Activated naive CD8-positive, alpha-beta T cell treated with anti-CD3 and anti-CD28 coated beads, Interleukin-2, amount 10 ng/mL, durations not matched to agents 7 days and 5 days (primary cell): ENCODE measurements at regions not wholly inside any gene's neighbourhood (a gene's known extent, or its start where the extent isn't known, plus 50 kb on each side); places are given as distances from the start of the nearest gene placed in this dataset.

Experiments used
- ATAC-seq: fragments of 150-1000 bp; cut with Tn5 transposase; one replicate; pipeline ENCODE4 v1.10.0; 2021; ENCODE audit warnings: low read depth, moderate library complexity
- POLR2A ChIA-PET: fragments of 350-600 bp; sonication (Branson Sonifier 250); formaldehyde crosslinking; loops from one replicate; lab custom pipeline; 2021; ENCODE audit warnings: antibody characterized with exemption; lab: Charles Lee
- DNase-seq: peaks from one replicate; pipeline ENCODE4 v3.0.0; 2021
- H3K27ac Mint-ChIP-seq: one replicate; pipeline ENCODE4 v1.8.0; 2022; ENCODE audit warnings: mild to moderate bottlenecking, mixed read lengths
- H3K27me3 Mint-ChIP-seq: one replicate; pipeline ENCODE4 v1.8.0; 2022; ENCODE audit warnings: mild to moderate bottlenecking, moderate library complexity, mixed read lengths
- H3K36me3 Mint-ChIP-seq: one replicate; pipeline ENCODE4 v1.8.0; 2021; ENCODE audit warnings: mild to moderate bottlenecking, mixed read lengths
- H3K4me1 Mint-ChIP-seq: one replicate; pipeline ENCODE4 v1.8.0; 2021; ENCODE audit warnings: mixed read lengths
- H3K4me3 Mint-ChIP-seq: one replicate; pipeline ENCODE4 v1.8.0; 2022; ENCODE audit warnings: mild to moderate bottlenecking, moderate library complexity, mixed read lengths
- H3K9me3 Mint-ChIP-seq: one replicate; pipeline ENCODE4 v1.8.0; 2021; ENCODE audit warnings: mixed read lengths

GRCh38 chr10:106336874-106337273, 827.6 kb downstream of the SORCS1 start:
- ATAC-seq (no peak), DNase-seq (no peak)
- Mint-ChIP-seq H3K27me3 (no peaks in the 10 kb centered on the region), H3K4me1 (no peaks in the 10 kb centered on the region), H3K36me3 (no peaks in the 10 kb centered on the region), H3K9me3 (peaks cover 6% of the 10 kb centered on the region), H3K4me3 (no peak overlapping the region), H3K27ac (no peak overlapping the region)
- POLR2A ChIA-PET, result no interaction called here

- Mint-ChIP-seq H3K9me3 (peaks cover 24% of the 10 kb centered on the region), H3K4me3 (no peak overlapping the region)
Measured at GRCh38 chr10:106327747-106328146, 836.8 kb downstream of the SORCS1 start.

GRCh38 chr10:106320876-106321275, 843.6 kb downstream of the SORCS1 start:
- H3K4me1 Mint-ChIP-seq, result no peaks in the 10 kb centered on the region
- H3K27me3 Mint-ChIP-seq, result no peaks in the 10 kb centered on the region
- H3K36me3 Mint-ChIP-seq, result no peaks in the 10 kb centered on the region
- POLR2A ChIA-PET, result no interaction called here
- ATAC-seq, result no peak
- H3K9me3 Mint-ChIP-seq, result peaks cover 6% of the 10 kb centered on the region
- H3K27ac Mint-ChIP-seq, result no peak overlapping the region
- no peak for DNase-seq
- H3K4me3 Mint-ChIP-seq, result no peak overlapping the region

More at GRCh38 chr10:106327747-106328146, 836.8 kb downstream of the SORCS1 start:
- ATAC-seq (no peak), DNase-seq (no peak)
- Mint-ChIP-seq H3K27ac (no peak overlapping the region), H3K27me3 (no peaks in the 10 kb centered on the region), H3K4me1 (no peaks in the 10 kb centered on the region), H3K36me3 (no peaks in the 10 kb centered on the region)
- POLR2A ChIA-PET, result no interaction called here

- Mint-ChIP-seq H3K4me1 (no peaks in the 10 kb centered on the region), H3K9me3 (peaks cover 3% of the 10 kb centered on the region), H3K4me3 (no peak overlapping the region), H3K27me3 (no peaks in the 10 kb centered on the region), H3K27ac (no peak overlapping the region), H3K36me3 (no peaks in the 10 kb centered on the region)
- ATAC-seq (no peak), DNase-seq (no peak)
- POLR2A ChIA-PET, result no interaction called here
Measured at GRCh38 chr10:106320078-106320477, 844.4 kb downstream of the SORCS1 start.

GRCh38 chr10:106317554-106317953, 847.0 kb downstream of the SORCS1 start:
- H3K36me3 Mint-ChIP-seq, result no peaks in the 10 kb centered on the region
- ATAC-seq (no peak), DNase-seq (no peak)
- no peak overlapping the region for H3K27ac Mint-ChIP-seq
- H3K9me3 Mint-ChIP-seq, result peaks cover 3% of the 10 kb centered on the region
- no peak overlapping the region for H3K4me3 Mint-ChIP-seq
- H3K27me3 Mint-ChIP-seq, result no peaks in the 10 kb centered on the region
- POLR2A ChIA-PET, result no interaction called here
- H3K4me1 Mint-ChIP-seq, result no peaks in the 10 kb centered on the region

GRCh38 chr10:106313041-106313440, 851.5 kb downstream of the SORCS1 start:
- no peak for DNase-seq
- Mint-ChIP-seq H3K27ac (no peak overlapping the region), H3K9me3 (peaks cover 6% of the 10 kb centered on the region), H3K36me3 (no peaks in the 10 kb centered on the region), H3K4me3 (no peak overlapping the region), H3K4me1 (no peaks in the 10 kb centered on the region), H3K27me3 (no peaks in the 10 kb centered on the region)
- ATAC-seq, result no peak
- POLR2A ChIA-PET, result no interaction called here

GRCh38 chr10:106312087-106312486, 852.4 kb downstream of the SORCS1 start:
- POLR2A ChIA-PET, result no interaction called here
- no peaks in the 10 kb centered on the region for H3K27me3 Mint-ChIP-seq

GRCh38 chr10:106311590-106311989, 852.9 kb downstream of the SORCS1 start:
- no peak for ATAC-seq
- no peak for DNase-seq
- Mint-ChIP-seq H3K27me3 (no peaks in the 10 kb centered on the region), H3K4me1 (no peaks in the 10 kb centered on the region), H3K36me3 (no peaks in the 10 kb centered on the region), H3K27ac (no peak overlapping the region), H3K9me3 (peaks cover 6% of the 10 kb centered on the region), H3K4me3 (no peak overlapping the region)
- POLR2A ChIA-PET, result no interaction called here

More at GRCh38 chr10:106312087-106312486, 852.4 kb downstream of the SORCS1 start:
- H3K4me1 Mint-ChIP-seq, result no peaks in the 10 kb centered on the region
- H3K9me3 Mint-ChIP-seq, result peaks cover 6% of the 10 kb centered on the region
- H3K27ac Mint-ChIP-seq, result no peak overlapping the region
- H3K4me3 Mint-ChIP-seq, result no peak overlapping the region
- no peak for ATAC-seq
- no peaks in the 10 kb centered on the region for H3K36me3 Mint-ChIP-seq
- no peak for DNase-seq

- POLR2A ChIA-PET, result no interaction called here
- DNase-seq (no peak), ATAC-seq (no peak)
- Mint-ChIP-seq H3K27me3 (no peaks in the 10 kb centered on the region), H3K4me3 (no peak overlapping the region), H3K36me3 (no peaks in the 10 kb centered on the region), H3K27ac (no peak overlapping the region), H3K9me3 (peaks cover 6% of the 10 kb centered on the region), H3K4me1 (no peaks in the 10 kb centered on the region)
Measured at GRCh38 chr10:106310596-106310995, 853.9 kb downstream of the SORCS1 start.

GRCh38 chr10:106309376-106309775, 855.1 kb downstream of the SORCS1 start:
- POLR2A ChIA-PET, result no interaction called here
- H3K27ac Mint-ChIP-seq, result no peak overlapping the region
- no peak for DNase-seq
- H3K4me3 Mint-ChIP-seq, result no peak overlapping the region
- no peaks in the 10 kb centered on the region for H3K4me1 Mint-ChIP-seq
- no peaks in the 10 kb centered on the region for H3K27me3 Mint-ChIP-seq
- ATAC-seq, result no peak
- H3K36me3 Mint-ChIP-seq, result no peaks in the 10 kb centered on the region
- H3K9me3 Mint-ChIP-seq, result peaks cover 6% of the 10 kb centered on the region

- POLR2A ChIA-PET, result no interaction called here
- ATAC-seq, result no peak
- no peaks in the 10 kb centered on the region for H3K27me3 Mint-ChIP-seq
- H3K4me1 Mint-ChIP-seq, result no peaks in the 10 kb centered on the region
- H3K4me3 Mint-ChIP-seq, result no peak overlapping the region
- H3K9me3 Mint-ChIP-seq, result peaks cover 6% of the 10 kb centered on the region
- H3K27ac Mint-ChIP-seq, result no peak overlapping the region
- no peak for DNase-seq
- no peaks in the 10 kb centered on the region for H3K36me3 Mint-ChIP-seq
Measured at GRCh38 chr10:106308284-106308683, 856.2 kb downstream of the SORCS1 start.

- Mint-ChIP-seq H3K4me3 (no peak overlapping the region), H3K36me3 (no peaks in the 10 kb centered on the region), H3K4me1 (no peaks in the 10 kb centered on the region), H3K9me3 (peaks cover 2% of the 10 kb centered on the region), H3K27me3 (no peaks in the 10 kb centered on the region), H3K27ac (no peak overlapping the region)
- POLR2A ChIA-PET, result no interaction called here
- DNase-seq (no peak), ATAC-seq (no peak)
Measured at GRCh38 chr10:106304056-106304455, 860.5 kb downstream of the SORCS1 start.

GRCh38 chr10:106302961-106303360, 861.5 kb downstream of the SORCS1 start:
- no peaks in the 10 kb centered on the region for H3K36me3 Mint-ChIP-seq
- DNase-seq (no peak), ATAC-seq (no peak)
- no peaks in the 10 kb centered on the region for H3K4me1 Mint-ChIP-seq
- POLR2A ChIA-PET, result no interaction called here
- no peak overlapping the region for H3K4me3 Mint-ChIP-seq
- H3K27me3 Mint-ChIP-seq, result no peaks in the 10 kb centered on the region
- H3K27ac Mint-ChIP-seq, result no peak overlapping the region
- H3K9me3 Mint-ChIP-seq, result peaks cover 2% of the 10 kb centered on the region

GRCh38 chr10:106301146-106301545, 863.4 kb downstream of the SORCS1 start:
- peaks cover 2% of the 10 kb centered on the region for H3K9me3 Mint-ChIP-seq
- ATAC-seq (no peak), DNase-seq (no peak)
- H3K27me3 Mint-ChIP-seq, result no peaks in the 10 kb centered on the region
- no peaks in the 10 kb centered on the region for H3K4me1 Mint-ChIP-seq
- H3K4me3 Mint-ChIP-seq, result no peak overlapping the region
- H3K27ac Mint-ChIP-seq, result no peak overlapping the region
- POLR2A ChIA-PET, result no interaction called here
- no peaks in the 10 kb centered on the region for H3K36me3 Mint-ChIP-seq
